ENCODE measurements at regions not wholly inside any gene's neighbourhood (a gene's known extent, or its start where the extent isn't known, plus 50 kb on each side); places are given as distances from the start of the nearest gene placed in this dataset.

DNA sequence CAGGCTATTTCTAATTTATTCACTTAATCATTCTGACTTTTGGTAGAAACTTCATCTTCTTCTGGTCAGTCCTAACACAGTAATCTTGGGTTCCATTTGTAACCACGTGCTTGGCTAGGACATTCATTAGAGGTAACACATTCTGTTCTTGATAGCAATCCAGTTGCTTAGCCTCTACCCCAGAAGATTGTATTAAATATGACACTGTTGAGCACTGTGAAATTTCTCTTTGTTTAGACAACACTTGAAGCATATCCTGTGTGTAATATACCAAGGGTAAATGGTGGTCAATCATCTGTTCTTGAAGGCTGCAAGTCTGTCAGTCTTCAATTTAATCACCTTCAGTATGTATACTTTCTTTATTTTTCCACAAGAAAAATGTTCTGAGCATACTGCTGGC is 523.0 kb downstream of the ANKRD50 start:
- no peaks in the 10 kb centered on the region for H3K4me1 Mint-ChIP-seq
- no peak for DNase-seq
- CTCF ChIA-PET, result interaction anchor here (1.5 kb wide), 1 partner anchor 20 kb away, joined by 3 read pairs; no protein-coding TSS in a partner anchor
- H3K36me3 ChIP-seq (ENCODE audit: insufficient read depth, low read length), result no peaks in the 10 kb centered on the region
- no peaks in the 10 kb centered on the region for H3K4me1 ChIP-seq (ENCODE audit: insufficient read depth, low read length)
- no peaks in the 10 kb centered on the region for H3K27me3 ChIP-seq (ENCODE audit: insufficient read depth, low read length, poor library complexity, severe bottlenecking)
- peaks cover 2 to 23% (median 8%) of the 10 kb centered on the region in 5 donors for H3K9me3 Mint-ChIP-seq
- no peak overlapping the region for H3K27ac ChIP-seq (ENCODE audit: low read depth, low read length)
- H3K9me3 ChIP-seq (ENCODE audit: low read length), result no peaks in the 10 kb centered on the region
- POLR2A ChIA-PET, result no interaction called here
- no peaks in the 10 kb centered on the region for H3K27me3 Mint-ChIP-seq
- H3K36me3 Mint-ChIP-seq, result no peaks in the 10 kb centered on the region
- H3K4me3 Mint-ChIP-seq, result no peak overlapping the region
- no peak overlapping the region for H3K4me3 ChIP-seq (ENCODE audit: low read length)
- no peak overlapping the region for H3K27ac Mint-ChIP-seq

DNA sequence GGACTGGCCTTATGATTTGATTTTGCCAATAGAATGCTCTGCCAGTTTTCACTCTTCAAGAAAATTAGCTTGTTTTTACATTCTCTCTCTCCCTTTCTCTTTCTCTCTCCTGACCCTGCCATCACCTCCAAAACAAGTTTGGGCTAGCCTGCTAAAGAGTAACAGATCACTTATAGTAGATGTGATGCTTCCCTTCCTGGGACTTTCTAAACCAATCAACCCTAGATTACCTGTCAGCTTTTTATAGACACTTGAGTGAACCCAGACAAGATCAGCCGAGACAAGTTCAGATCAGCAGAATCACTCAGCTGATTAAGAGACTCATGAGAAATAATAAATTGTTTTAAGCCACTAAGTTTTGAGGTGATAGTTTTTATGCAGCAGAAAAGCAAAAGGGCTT is 521.2 kb downstream of the ANKRD50 start:
- H3K27ac Mint-ChIP-seq, result peak overlapping the region in 1 of 8 donors; percentile 24
- peaks cover 6 to 28% (median 9%) of the 10 kb centered on the region in 5 donors for H3K9me3 Mint-ChIP-seq
- H3K36me3 ChIP-seq (ENCODE audit: insufficient read depth, low read length), result no peaks in the 10 kb centered on the region
- no peaks in the 10 kb centered on the region for H3K27me3 Mint-ChIP-seq
- no peaks in the 10 kb centered on the region for H3K36me3 Mint-ChIP-seq
- no peaks in the 10 kb centered on the region for H3K27me3 ChIP-seq (ENCODE audit: insufficient read depth, low read length, poor library complexity, severe bottlenecking)
- H3K27ac ChIP-seq (ENCODE audit: low read depth, low read length), result no peak overlapping the region
- H3K4me1 Mint-ChIP-seq, result no peaks in the 10 kb centered on the region
- no peaks in the 10 kb centered on the region for H3K9me3 ChIP-seq (ENCODE audit: low read length)
- H3K4me1 ChIP-seq (ENCODE audit: insufficient read depth, low read length), result no peaks in the 10 kb centered on the region
- H3K4me3 ChIP-seq (ENCODE audit: low read length), result no peak overlapping the region
- no peak overlapping the region for H3K4me3 Mint-ChIP-seq
- DNase-seq, result no peak
- ChIA-PET POLR2A (no interaction called here), CTCF (no interaction called here)

DNA sequence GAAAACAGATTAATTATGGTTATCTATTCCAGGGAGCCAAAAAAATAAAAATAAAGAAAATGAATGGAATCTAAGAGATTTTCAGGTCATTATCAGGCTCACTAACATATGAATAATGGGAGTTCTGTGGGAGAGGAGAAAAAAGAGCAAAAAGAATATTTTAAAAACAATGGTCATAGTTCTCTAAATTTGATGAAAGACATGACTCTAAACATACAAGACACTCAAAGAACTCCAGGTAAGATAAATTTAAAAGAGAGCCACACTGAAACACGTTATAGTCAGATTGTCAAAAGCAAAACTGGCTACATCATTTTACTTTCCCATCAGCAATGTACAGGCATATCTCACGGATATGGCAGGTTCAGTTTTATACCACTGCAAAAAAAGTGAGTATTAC is 520.0 kb downstream of the ANKRD50 start:
- CTCF ChIA-PET, result no interaction called here
- Mint-ChIP-seq H3K27me3 (no peaks in the 10 kb centered on the region), H3K4me3 (no peak overlapping the region), H3K4me1 (no peaks in the 10 kb centered on the region), H3K9me3 (peaks cover 6 to 28% (median 10%) of the 10 kb centered on the region in 5 donors), H3K27ac (no peak overlapping the region), H3K36me3 (no peaks in the 10 kb centered on the region)
- Histone ChIP-seq H3K4me1 (ENCODE audit: insufficient read depth, low read length) (no peaks in the 10 kb centered on the region), H3K36me3 (ENCODE audit: insufficient read depth, low read length) (no peaks in the 10 kb centered on the region), H3K27me3 (ENCODE audit: insufficient read depth, low read length, poor library complexity, severe bottlenecking) (no peaks in the 10 kb centered on the region), H3K27ac (ENCODE audit: low read depth, low read length) (no peak overlapping the region), H3K9me3 (ENCODE audit: low read length) (no peaks in the 10 kb centered on the region), H3K4me3 (ENCODE audit: low read length) (no peak overlapping the region)
- POLR2A ChIA-PET, result no interaction called here
- no peak for DNase-seq

DNA sequence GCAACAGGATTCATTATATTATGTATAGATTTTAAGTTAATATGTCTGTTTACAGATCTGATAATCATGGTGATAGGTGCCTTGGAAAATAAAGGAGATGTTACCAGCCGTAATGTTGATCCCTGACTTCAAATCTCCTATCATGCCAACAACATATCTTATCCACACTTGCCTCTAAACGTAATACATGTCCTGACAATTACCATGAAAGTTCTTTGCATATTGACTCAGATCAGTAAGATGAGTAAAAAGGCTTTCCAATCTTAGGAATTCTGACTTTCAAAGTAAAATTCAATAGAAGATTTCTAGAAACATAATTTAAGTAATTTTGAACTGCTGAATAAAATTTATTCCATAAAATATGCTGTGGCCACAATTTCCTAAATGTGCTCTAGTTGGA is 513.3 kb downstream of the ANKRD50 start:
- no peaks in the 10 kb centered on the region for H3K4me1 Mint-ChIP-seq
- no peak overlapping the region for H3K4me3 Mint-ChIP-seq
- no peak overlapping the region for H3K27ac Mint-ChIP-seq

DNA sequence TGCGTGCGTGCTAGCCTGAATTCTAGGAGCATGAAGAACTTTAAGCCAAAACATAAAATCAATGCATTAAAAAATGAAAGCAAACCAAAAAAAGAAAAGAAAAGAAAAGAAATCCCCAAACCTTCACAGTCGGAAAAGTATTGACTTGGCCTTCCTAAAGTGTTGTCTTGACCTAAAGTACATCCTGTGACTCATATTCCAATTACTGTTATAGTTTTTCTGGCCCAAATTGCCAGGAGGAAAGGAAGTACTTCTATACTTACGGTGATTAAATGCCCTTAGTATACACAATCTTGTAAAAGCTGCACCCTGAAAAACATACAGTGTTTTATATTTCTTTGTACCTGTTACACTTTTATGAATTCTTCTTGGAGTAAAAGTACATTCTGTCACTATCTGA is 512.8 kb downstream of the ANKRD50 start:
- no peak overlapping the region for H3K27ac ChIP-seq (ENCODE audit: low read depth, low read length)
- ChIA-PET CTCF (no interaction called here), POLR2A (no interaction called here)
- H3K36me3 ChIP-seq (ENCODE audit: insufficient read depth, low read length), result no peaks in the 10 kb centered on the region
- Mint-ChIP-seq H3K27ac (no peak overlapping the region), H3K4me1 (no peaks in the 10 kb centered on the region), H3K36me3 (no peaks in the 10 kb centered on the region), H3K27me3 (peaks cover 0 to 2% of the 10 kb centered on the region in 2 donors), H3K4me3 (no peak overlapping the region), H3K9me3 (peaks cover 2 to 6% (median 3%) of the 10 kb centered on the region in 5 donors)
- H3K9me3 ChIP-seq (ENCODE audit: low read length), result no peaks in the 10 kb centered on the region
- no peak overlapping the region for H3K4me3 ChIP-seq (ENCODE audit: low read length)
- DNase-seq, result no peak
- H3K4me1 ChIP-seq (ENCODE audit: insufficient read depth, low read length), result no peaks in the 10 kb centered on the region
- no peaks in the 10 kb centered on the region for H3K27me3 ChIP-seq (ENCODE audit: insufficient read depth, low read length, poor library complexity, severe bottlenecking)

More for the DNA sequence above, 513.3 kb downstream of the ANKRD50 start:
- no peaks in the 10 kb centered on the region for H3K36me3 Mint-ChIP-seq
- H3K27me3 Mint-ChIP-seq, result peaks cover 0 to 2% of the 10 kb centered on the region in 2 donors
- H3K9me3 Mint-ChIP-seq, result peaks cover 3 to 6% (median 5%) of the 10 kb centered on the region in 5 donors
- no peak overlapping the region for H3K4me3 ChIP-seq (ENCODE audit: low read length)
- H3K36me3 ChIP-seq (ENCODE audit: insufficient read depth, low read length), result no peaks in the 10 kb centered on the region
- H3K4me1 ChIP-seq (ENCODE audit: insufficient read depth, low read length), result no peaks in the 10 kb centered on the region
- no peaks in the 10 kb centered on the region for H3K27me3 ChIP-seq (ENCODE audit: insufficient read depth, low read length, poor library complexity, severe bottlenecking)
- H3K9me3 ChIP-seq (ENCODE audit: low read length), result no peaks in the 10 kb centered on the region
- CTCF ChIA-PET, result no interaction called here
- POLR2A ChIA-PET, result no interaction called here
- DNase-seq, result no peak
- H3K27ac ChIP-seq (ENCODE audit: low read depth, low read length), result no peak overlapping the region

DNA sequence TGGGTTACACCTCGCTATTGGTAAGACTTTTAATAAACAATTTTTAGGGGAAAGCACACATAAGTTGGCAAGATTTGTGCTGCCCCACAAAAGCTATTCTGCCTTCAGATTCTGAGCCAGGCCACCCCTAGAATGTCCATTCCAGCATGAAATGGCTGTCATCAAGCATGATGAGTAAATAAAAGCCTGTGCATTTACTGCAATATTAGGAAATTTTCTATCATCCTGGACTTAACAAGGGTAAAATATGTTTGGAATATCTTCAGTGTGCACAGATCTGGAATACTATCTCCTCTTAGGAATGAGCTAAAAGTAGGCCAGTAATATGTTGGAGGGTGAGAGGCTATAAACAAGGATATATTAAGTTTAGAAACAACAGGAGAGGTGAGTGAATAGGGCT is 510.9 kb downstream of the ANKRD50 start:
- Mint-ChIP-seq H3K27ac (no peak overlapping the region), H3K4me3 (no peak overlapping the region), H3K36me3 (no peaks in the 10 kb centered on the region), H3K27me3 (peaks cover 0 to 2% of the 10 kb centered on the region in 2 donors), H3K9me3 (peaks cover 0 to 2% (median 2%) of the 10 kb centered on the region in 5 donors), H3K4me1 (no peaks in the 10 kb centered on the region)
- Histone ChIP-seq H3K4me3 (ENCODE audit: low read length) (no peak overlapping the region), H3K9me3 (ENCODE audit: low read length) (no peaks in the 10 kb centered on the region), H3K27me3 (ENCODE audit: insufficient read depth, low read length, poor library complexity, severe bottlenecking) (no peaks in the 10 kb centered on the region), H3K4me1 (ENCODE audit: insufficient read depth, low read length) (no peaks in the 10 kb centered on the region), H3K27ac (ENCODE audit: low read depth, low read length) (no peak overlapping the region), H3K36me3 (ENCODE audit: insufficient read depth, low read length) (no peaks in the 10 kb centered on the region)
- ChIA-PET POLR2A (no interaction called here), CTCF (no interaction called here)
- no peak for DNase-seq

DNA sequence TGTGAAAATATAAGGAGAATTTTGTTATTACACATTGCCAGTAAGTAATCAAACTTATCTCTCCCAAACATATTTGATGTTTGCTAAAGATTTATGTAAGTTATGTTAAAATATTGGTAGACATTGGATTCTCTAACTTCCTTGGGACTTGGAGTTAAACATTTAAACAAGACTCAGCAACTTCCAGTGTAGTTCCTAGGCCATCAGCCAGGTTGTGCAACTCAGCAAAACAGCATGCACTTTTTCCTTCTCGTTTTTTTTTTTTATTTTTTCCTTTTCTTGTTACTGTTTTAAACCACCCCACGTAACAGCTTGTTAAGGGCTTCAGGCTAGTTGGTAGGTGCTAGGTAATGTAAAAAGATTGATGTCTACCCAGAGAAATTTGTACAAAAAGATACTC is 510.4 kb downstream of the ANKRD50 start:
- Histone ChIP-seq H3K36me3 (ENCODE audit: insufficient read depth, low read length) (no peaks in the 10 kb centered on the region), H3K27ac (ENCODE audit: low read depth, low read length) (no peak overlapping the region), H3K4me1 (ENCODE audit: insufficient read depth, low read length) (no peaks in the 10 kb centered on the region), H3K4me3 (ENCODE audit: low read length) (no peak overlapping the region), H3K9me3 (ENCODE audit: low read length) (no peaks in the 10 kb centered on the region), H3K27me3 (ENCODE audit: insufficient read depth, low read length, poor library complexity, severe bottlenecking) (no peaks in the 10 kb centered on the region)
- Mint-ChIP-seq H3K36me3 (no peaks in the 10 kb centered on the region), H3K27ac (no peak overlapping the region), H3K4me3 (no peak overlapping the region), H3K27me3 (peaks cover 0 to 2% of the 10 kb centered on the region in 2 donors), H3K4me1 (no peaks in the 10 kb centered on the region), H3K9me3 (peaks cover 0 to 2% (median 1%) of the 10 kb centered on the region in 5 donors)
- ChIA-PET POLR2A (no interaction called here), CTCF (no interaction called here)
- no peak for DNase-seq

DNA sequence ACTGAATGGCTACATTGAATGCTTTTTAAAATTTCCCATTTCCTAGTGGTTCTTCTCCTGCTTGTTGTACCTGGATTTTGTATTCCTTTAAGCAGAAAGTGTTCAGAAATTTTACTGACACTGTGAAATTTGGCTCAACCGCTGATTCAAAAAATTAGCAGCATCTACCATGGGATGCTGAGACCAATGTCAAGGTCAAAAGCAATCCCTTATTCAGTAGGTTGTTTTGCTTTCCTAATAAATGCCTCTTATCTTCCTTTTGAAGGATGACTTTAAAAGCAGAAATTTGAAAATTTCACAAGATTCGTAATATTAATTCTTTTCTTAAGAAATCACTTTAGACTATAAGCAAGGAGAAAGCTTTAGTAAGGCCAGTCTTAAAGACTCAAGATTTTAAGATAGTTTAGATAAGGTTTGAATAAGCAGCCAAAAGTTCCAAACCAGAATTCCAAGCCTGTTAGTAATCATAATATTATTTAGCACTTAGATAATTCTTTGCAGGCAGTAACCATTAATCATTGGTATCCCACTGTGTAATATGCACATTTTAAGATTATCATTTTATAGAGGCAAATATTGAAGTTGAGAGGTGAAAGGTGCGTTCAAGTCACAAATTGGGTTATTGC is 508.8 kb downstream of the ANKRD50 start:
- CTCF ChIA-PET, result no interaction called here

More for the DNA sequence above, 508.8 kb downstream of the ANKRD50 start:
- no peak overlapping the region for H3K4me3 Mint-ChIP-seq
- H3K27ac Mint-ChIP-seq, result no peak overlapping the region
- H3K27me3 Mint-ChIP-seq, result peaks cover 0 to 2% of the 10 kb centered on the region in 2 donors
- Histone ChIP-seq H3K27ac (ENCODE audit: low read depth, low read length) (no peak overlapping the region), H3K27me3 (ENCODE audit: insufficient read depth, low read length, poor library complexity, severe bottlenecking) (no peaks in the 10 kb centered on the region), H3K9me3 (ENCODE audit: low read length) (no peaks in the 10 kb centered on the region), H3K4me3 (ENCODE audit: low read length) (no peak overlapping the region), H3K36me3 (ENCODE audit: insufficient read depth, low read length) (no peaks in the 10 kb centered on the region), H3K4me1 (ENCODE audit: insufficient read depth, low read length) (no peaks in the 10 kb centered on the region)
- H3K9me3 Mint-ChIP-seq, result peaks cover 0 to 2% (median 0%) of the 10 kb centered on the region in 5 donors
- no peak for DNase-seq
- H3K36me3 Mint-ChIP-seq, result no peaks in the 10 kb centered on the region
- H3K4me1 Mint-ChIP-seq, result no peaks in the 10 kb centered on the region
- POLR2A ChIA-PET, result no interaction called here
